IMR-90 (cell line): ENCODE measurements at regions not wholly inside any gene's neighbourhood (a gene's known extent, or its start where the extent isn't known, plus 50 kb on each side); places are given as distances from the start of the nearest gene placed in this dataset.

ENCODE experiments used
- ATAC-seq: fragments of 200-7000 bp; cut with Tn5 transposase; 2 replicates; pipeline ENCODE4 v1.9.1; 2020; ENCODE audit warnings: low read depth, mild to moderate bottlenecking, moderate library complexity
- BruUV-seq: library from RNA; stranded (reverse); fragments of 400-500 nt; replicated peaks from 2 replicates; lab custom pipeline; 2021; lab: Mats Ljungman, UMichigan
- CTCF ChIA-PET: fragments of 300-600 bp; formaldehyde crosslinking; extraction: SDS; loops from one replicate; lab custom pipeline; 2021; ENCODE audit warnings: antibody characterized with exemption; lab: Yijun Ruan, JAX
- POLR2A ChIA-PET: fragments of 300-600 bp; sonication (Branson Sonifier 250); formaldehyde crosslinking; loops from one replicate; lab custom pipeline; 2022; ENCODE audit warnings: antibody characterized with exemption; ENCODE audit not compliant: unreplicated experiment; lab: Charles Lee
- DNase-seq: peaks from one replicate; pipeline ENCODE4 v3.0.0; 2013
- H2AFZ ChIP-seq: replicated peaks from 2 replicates; pipeline ENCODE3; 2013; ENCODE audit warnings: low read length, mild to moderate bottlenecking; ENCODE audit not compliant: poor library complexity
- H2AK5ac ChIP-seq: 2 replicates; pipeline ENCODE4 v1.6.1; 2013; ENCODE audit warnings: low read depth, low read length, inconsistent platforms
- H2AK9ac ChIP-seq: replicated peaks from 2 replicates; pipeline ENCODE3; 2013; ENCODE audit warnings: mild to moderate bottlenecking, low read depth, low read length, moderate library complexity; ENCODE audit not compliant: poor library complexity
- H2BK120ac ChIP-seq: 2 replicates; pipeline ENCODE4 v1.6.1; 2013; ENCODE audit warnings: low read depth, low read length, inconsistent platforms
- H2BK15ac ChIP-seq: 3 replicates; pipeline ENCODE4 v1.6.1; 2013; ENCODE audit warnings: low read depth, low read length, inconsistent platforms
- H2BK20ac ChIP-seq: 2 replicates; pipeline ENCODE4 v1.6.1; 2013; ENCODE audit warnings: low read depth, mild to moderate bottlenecking, inconsistent platforms, low read length, moderate library complexity
- H2BK5ac ChIP-seq: 2 replicates; pipeline ENCODE4 v1.6.1; 2013; ENCODE audit warnings: mild to moderate bottlenecking, low read depth, low read length, inconsistent platforms; ENCODE audit not compliant: poor library complexity, severe bottlenecking
- H3K14ac ChIP-seq: replicated peaks from 2 replicates; pipeline ENCODE4 v1.6.1; 2013; ENCODE audit warnings: low read depth, low read length, inconsistent platforms
- H3K18ac ChIP-seq: 2 replicates; pipeline ENCODE4 v1.6.1; 2013; ENCODE audit warnings: low read depth, low read length, control low read depth
- H3K23ac ChIP-seq: 2 replicates; pipeline ENCODE4 v1.6.1; 2013; ENCODE audit warnings: low read depth, low read length, inconsistent platforms
- H3K27ac ChIP-seq: 2 replicates; pipeline ENCODE4 v1.5.1; 2013; ENCODE audit warnings: mild to moderate bottlenecking, control low read depth, low read length; ENCODE audit not compliant: insufficient read depth
- H3K27me3 ChIP-seq: 2 replicates; pipeline ENCODE4 v1.6.1; 2013; ENCODE audit warnings: low read length; ENCODE audit not compliant: control insufficient read depth, insufficient read depth
- H3K36me3 ChIP-seq: 2 replicates; pipeline ENCODE4 v1.6.1; 2013; ENCODE audit warnings: low read length, mixed read lengths; ENCODE audit not compliant: control insufficient read depth, insufficient read depth
- H3K4ac ChIP-seq: 2 replicates; pipeline ENCODE4 v1.6.1; 2013; ENCODE audit warnings: low read depth, low read length, inconsistent platforms
- H3K4me1 ChIP-seq: 2 replicates; pipeline ENCODE4 v1.6.1; 2013; ENCODE audit warnings: low read length, mixed read lengths; ENCODE audit not compliant: control insufficient read depth, insufficient read depth
- H3K4me2 ChIP-seq: 2 replicates; pipeline ENCODE4 v1.6.1; 2013; ENCODE audit warnings: low read depth, mild to moderate bottlenecking, control low read depth, low read length, moderate library complexity
- H3K4me3 ChIP-seq: 2 replicates; pipeline ENCODE4 v1.5.1; 2013; ENCODE audit warnings: low read depth, mild to moderate bottlenecking, control low read depth, low read length, moderate library complexity; ENCODE audit not compliant: insufficient read depth
- H3K56ac ChIP-seq: 2 replicates; pipeline ENCODE4 v1.6.1; 2013; ENCODE audit warnings: low read length, inconsistent platforms; ENCODE audit not compliant: insufficient read depth; ENCODE audit errors: extremely low read depth
- H3K79me1 ChIP-seq, 2 experiments: 2 replicates each; pipeline ENCODE4 v1.6.1; 2013; ENCODE audit warnings: low read length in 2 of 2, inconsistent platforms in 1 of 2, low read depth in 1 of 2
- H3K9ac ChIP-seq: 2 replicates; pipeline ENCODE4 v1.6.1; 2013; ENCODE audit warnings: low read depth, low read length, control low read depth
- H3K9me1 ChIP-seq: 2 replicates; pipeline ENCODE4 v1.6.1; 2013; ENCODE audit warnings: low read length, inconsistent platforms; ENCODE audit not compliant: insufficient read depth
- H3K9me3 ChIP-seq: 2 replicates; pipeline ENCODE4 v1.6.1; 2013; ENCODE audit warnings: low read length; ENCODE audit not compliant: control insufficient read depth, insufficient read depth
- H4K20me1 ChIP-seq: 2 replicates; pipeline ENCODE4 v1.6.1; 2013; ENCODE audit warnings: low read length, inconsistent platforms; ENCODE audit not compliant: insufficient read depth
- H4K5ac ChIP-seq: 2 replicates; pipeline ENCODE4 v1.6.1; 2013; ENCODE audit warnings: mild to moderate bottlenecking, low read depth, low read length, control low read depth
- H4K8ac ChIP-seq, 2 experiments: 2 replicates each; pipeline ENCODE4 v1.6.1; 2013; ENCODE audit warnings: low read depth in 2 of 2, low read length in 2 of 2, control low read depth in 1 of 2, inconsistent platforms in 1 of 2
- H4K91ac ChIP-seq: 2 replicates; pipeline ENCODE4 v1.6.1; 2013; ENCODE audit warnings: low read depth, low read length, inconsistent platforms; ENCODE audit not compliant: insufficient read depth
- CEBPB ChIP-seq: IDR thresholded peaks from 2 replicates; pipeline ENCODE4 v1.6.1; 2012; ENCODE audit warnings: low read depth, low read length, improper control_type of control experiment
- MAFK ChIP-seq: IDR thresholded peaks from 2 replicates; pipeline ENCODE4 v1.6.1; 2012; ENCODE audit warnings: low read depth, low read length, improper control_type of control experiment
- RAD21 ChIP-seq: IDR thresholded peaks from 2 replicates; pipeline ENCODE4 v1.6.1; 2012; ENCODE audit warnings: low read length, improper control_type of control experiment
- RFX5 ChIP-seq: IDR thresholded peaks from 2 replicates; pipeline ENCODE4 v1.8.0; 2012; ENCODE audit warnings: low read depth, mild to moderate bottlenecking, low read length, moderate library complexity
- SMC3 ChIP-seq: fragments of 150-350 bp; IDR thresholded peaks from 2 replicates; pipeline ENCODE4 v1.6.1; 2016; ENCODE audit warnings: low read depth, mild to moderate bottlenecking, antibody characterized with exemption, low read length, moderate library complexity
- dilution Hi-C: fragments of 300-500 bp; cut with HindIII; formaldehyde crosslinking; loops from one replicate; pipeline ENCODE4 v1.14.3; 2018; ENCODE audit warnings: low sequenced_read_pairs; ENCODE audit not compliant: unreplicated experiment
- in situ Hi-C: fragments of 300-500 bp; cut with MboI; formaldehyde crosslinking; loops from 3 replicates; pipeline ENCODE4 v1.14.3; 2019; ENCODE audit warnings: low sequenced_read_pairs, inconsistent platforms, mixed read lengths
- intact Hi-C: fragments of 100-400 bp; cut with micrococcal nuclease; formaldehyde crosslinking; loops from 2 replicates; pipeline ENCODE4 v1.10.0; 2022
- TF ChIP-seq, protein P1 (sequence below): conservative IDR thresholded peaks from 2 replicates; pipeline ENCODE4 v1.5.1; 2012; ENCODE audit warnings: mild to moderate bottlenecking, low read depth, low read length, improper control_type of control experiment

- dilution Hi-C loops: no loop called here
- ChIA-PET CTCF (no interaction called here), POLR2A (no interaction called here)
Observed at GRCh38 chr3:74329096-74329495, 285.4 kb downstream of the CNTN3 start.

More at GRCh38 chr3:74329096-74329495, 285.4 kb downstream of the CNTN3 start:
- Histone ChIP-seq H3K9me3 (no peaks in the 10 kb centered on the region), H3K4me1 (no peaks in the 10 kb centered on the region), H3K4me3 (no peak overlapping the region), H3K79me1 (no peaks in the 10 kb centered on the region), H3K18ac (no peak overlapping the region), H2BK5ac (no peak overlapping the region), H2AK5ac (no peak overlapping the region), H2BK15ac (no peak overlapping the region), H3K4ac (no peak overlapping the region), H3K36me3 (no peaks in the 10 kb centered on the region), H2AFZ (no peak overlapping the region), H3K14ac (no peak overlapping the region), H3K27ac (no peak overlapping the region), H3K9ac (no peak overlapping the region), H3K4me2 (no peak overlapping the region), H3K23ac (no peak overlapping the region), H2AK9ac (no peak overlapping the region), H3K9me1 (no peaks in the 10 kb centered on the region), H3K56ac (no peak overlapping the region), H2BK120ac (no peak overlapping the region), H4K91ac (no peak overlapping the region), H2BK20ac (no peak overlapping the region), H3K27me3 (no peaks in the 10 kb centered on the region), H4K8ac (no peak overlapping the region), H4K20me1 (no peaks in the 10 kb centered on the region), H4K5ac (no peak overlapping the region)
- no TSS peak for BruUV-seq
- no peak for ATAC-seq
- DNase-seq: no peak
- TF ChIP-seq, protein P1, sequence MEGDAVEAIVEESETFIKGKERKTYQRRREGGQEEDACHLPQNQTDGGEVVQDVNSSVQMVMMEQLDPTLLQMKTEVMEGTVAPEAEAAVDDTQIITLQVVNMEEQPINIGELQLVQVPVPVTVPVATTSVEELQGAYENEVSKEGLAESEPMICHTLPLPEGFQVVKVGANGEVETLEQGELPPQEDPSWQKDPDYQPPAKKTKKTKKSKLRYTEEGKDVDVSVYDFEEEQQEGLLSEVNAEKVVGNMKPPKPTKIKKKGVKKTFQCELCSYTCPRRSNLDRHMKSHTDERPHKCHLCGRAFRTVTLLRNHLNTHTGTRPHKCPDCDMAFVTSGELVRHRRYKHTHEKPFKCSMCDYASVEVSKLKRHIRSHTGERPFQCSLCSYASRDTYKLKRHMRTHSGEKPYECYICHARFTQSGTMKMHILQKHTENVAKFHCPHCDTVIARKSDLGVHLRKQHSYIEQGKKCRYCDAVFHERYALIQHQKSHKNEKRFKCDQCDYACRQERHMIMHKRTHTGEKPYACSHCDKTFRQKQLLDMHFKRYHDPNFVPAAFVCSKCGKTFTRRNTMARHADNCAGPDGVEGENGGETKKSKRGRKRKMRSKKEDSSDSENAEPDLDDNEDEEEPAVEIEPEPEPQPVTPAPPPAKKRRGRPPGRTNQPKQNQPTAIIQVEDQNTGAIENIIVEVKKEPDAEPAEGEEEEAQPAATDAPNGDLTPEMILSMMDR: no peak
- TF ChIP-seq CEBPB (no peak), MAFK (no peak), RAD21 (no peak), RFX5 (no peak), SMC3 (no peak)
- in situ Hi-C loops: no loop called here
- intact Hi-C loops: no loop called here
